D341Med (cell line): ENCODE measurements at regions not wholly inside any gene's neighbourhood (a gene's known extent, or its start where the extent isn't known, plus 50 kb on each side); places are given as distances from the start of the nearest gene placed in this dataset.

Experiments used
- DNase-seq: peaks from one replicate; pipeline ENCODE4 v3.0.0; 2012; ENCODE audit warnings: low spot score

GRCh38 chr1:36576551-36577110 lies 93.9 kb upstream of the CSF3R start:
- DNase-seq = no peak

GRCh38 chr1:36576118-36576517 lies 93.4 kb upstream of the CSF3R start:
- DNase-seq = peak; percentile 85

GRCh38 chr1:36573445-36573844 lies 90.7 kb upstream of the CSF3R start:
- DNase-seq = no peak

- no peak for DNase-seq
Measured at GRCh38 chr1:36572906-36573305, 90.2 kb upstream of the CSF3R start.

GRCh38 chr1:36572142-36572715 lies 89.5 kb upstream of the CSF3R start:
- DNase-seq = no peak

GRCh38 chr1:36571106-36571505 lies 88.4 kb upstream of the CSF3R start:
- no peak for DNase-seq

- DNase-seq = no peak
Measured at GRCh38 chr1:36570478-36571060, 87.9 kb upstream of the CSF3R start.

GRCh38 chr1:36570006-36570405 lies 87.3 kb upstream of the CSF3R start:
- DNase-seq = no peak

GRCh38 chr1:36567601-36568341 lies 85.1 kb upstream of the CSF3R start:
- DNase-seq = peak; percentile 71

GRCh38 chr1:36565576-36566501 lies 83.1 kb upstream of the CSF3R start:
- DNase-seq = no peak

- no peak for DNase-seq
Measured at GRCh38 chr1:36562181-36562685, 79.5 kb upstream of the CSF3R start.

- DNase-seq = peak; percentile 56
Measured at GRCh38 chr1:36561361-36561724, 78.6 kb upstream of the CSF3R start.

- DNase-seq = no peak
Measured at GRCh38 chr1:36560621-36561360, 78.1 kb upstream of the CSF3R start.

GRCh38 chr1:36560177-36560576 lies 77.5 kb upstream of the CSF3R start:
- no peak for DNase-seq

- no peak for DNase-seq
Measured at GRCh38 chr1:36559061-36559460, 76.3 kb upstream of the CSF3R start.

GRCh38 chr1:36557041-36558000 lies 74.6 kb upstream of the CSF3R start:
- no peak for DNase-seq

GRCh38 chr1:36555041-36555440 lies 72.3 kb upstream of the CSF3R start:
- no peak for DNase-seq

- no peak for DNase-seq
Measured at GRCh38 chr1:36554323-36554628, 71.6 kb upstream of the CSF3R start.

- peak; percentile 85 for DNase-seq
Measured at GRCh38 chr1:36553591-36554322, 71.0 kb upstream of the CSF3R start.
